K562 (cell line): ENCODE measurements at regions not wholly inside any gene's neighbourhood (a gene's known extent, or its start where the extent isn't known, plus 50 kb on each side); places are given as distances from the start of the nearest gene placed in this dataset.

ENCODE experiments used
- ATAC-seq: fragments of 200-7000 bp; cut with Tn5 transposase; 3 replicates; pipeline ENCODE4 v1.9.1; 2020; ENCODE audit warnings: moderate library complexity
- BruUV-seq: library from RNA; stranded (reverse); fragments of 400-500 nt; replicated peaks from 2 replicates; lab custom pipeline; 2021; lab: Mats Ljungman, UMichigan
- CTCF ChIA-PET: fragments of 300-600 bp; formaldehyde crosslinking; extraction: SDS; loops from one replicate; lab custom pipeline; 2021; ENCODE audit warnings: low intra/inter-chr PET ratio; lab: Yijun Ruan, JAX
- POLR2A ChIA-PET: fragments of 300-600, 350-650 bp; sonication (Branson Sonifier 250); formaldehyde crosslinking; extraction: SDS; loops from one replicate; lab custom pipeline; 2021; ENCODE audit warnings: antibody characterized with exemption, inconsistent platforms; lab: Yijun Ruan, JAX
- DNase-seq, 4 experiments: peaks; one replicate each; pipeline versions ENCODE4 v3.0.0 to v3.0.0-alpha.2; 2011 to 2018; ENCODE audit warnings: low spot score in 3 of 4, mixed read lengths in 3 of 4; ENCODE audit errors: extremely low read depth in 1 of 4
- FAIRE-seq: peaks from 2 replicates; lab custom pipeline; 2011; peaks lifted over from hg19 to GRCh38; lab: Jason Lieb, UNC
- H2AFZ ChIP-seq: 2 replicates; pipeline ENCODE4 v1.6.0; 2011; ENCODE audit warnings: low read depth, low read length, control low read depth, inconsistent platforms
- H3K27ac ChIP-seq: fragments of 200-600 bp; 3 replicates; pipeline ENCODE4 v1.8.0; 2011; ENCODE audit warnings: low read depth, mild to moderate bottlenecking, control low read depth, inconsistent platforms, low read length, moderate library complexity, mixed read lengths; ENCODE audit errors: extremely low read depth
- H3K27me3 ChIP-seq, 2 experiments: fragments of 300-600 bp in 1 of 2; 2 replicates in 1 of 2; 3 replicates in 1 of 2; pipeline versions ENCODE4 v1.6.0 to v1.8.0; 2011; ENCODE audit warnings: inconsistent platforms in 2 of 2, low read length in 2 of 2, mild to moderate bottlenecking in 1 of 2, mixed read lengths in 1 of 2, moderate library complexity in 1 of 2; ENCODE audit not compliant: control insufficient read depth in 2 of 2, insufficient read depth in 2 of 2
- H3K36me3 ChIP-seq: fragments of 300-600 bp; 3 replicates; pipeline ENCODE4 v1.8.0; 2011; ENCODE audit warnings: mild to moderate bottlenecking, low read length, inconsistent platforms; ENCODE audit not compliant: control insufficient read depth, insufficient read depth
- H3K4me1 ChIP-seq, 2 experiments: fragments of 200-600 bp in 1 of 2; replicated peaks in 1 of 2; 2 replicates in 1 of 2; 3 replicates in 1 of 2; pipeline versions ENCODE4 v1.5.1 to v1.8.0; 2011; ENCODE audit warnings: inconsistent platforms in 2 of 2, low read length in 2 of 2, mild to moderate bottlenecking in 1 of 2, mixed read lengths in 1 of 2, moderate library complexity in 1 of 2; ENCODE audit not compliant: control insufficient read depth in 2 of 2, insufficient read depth in 2 of 2
- H3K4me2 ChIP-seq: 2 replicates; pipeline ENCODE4 v1.6.1; 2011; ENCODE audit warnings: low read length, control low read depth, inconsistent platforms, mixed read lengths; ENCODE audit not compliant: insufficient read depth
- H3K4me3 ChIP-seq: fragments of 200-600 bp; sonication (generic), shearing (Covaris generic); 2 replicates; pipeline ENCODE4 v1.5.1; 2016; ENCODE audit warnings: control low read depth, inconsistent platforms
- H3K79me2 ChIP-seq: fragments of 200-600 bp; 3 replicates; pipeline ENCODE4 v1.8.0; 2011; ENCODE audit warnings: low read length, inconsistent platforms; ENCODE audit not compliant: control insufficient read depth, insufficient read depth
- H3K9ac ChIP-seq, 2 experiments: 2 replicates each; pipeline versions ENCODE4 v1.6.0 to v1.6.1; 2011; ENCODE audit warnings: low read depth in 2 of 2, low read length in 2 of 2, control low read depth in 1 of 2, inconsistent platforms in 1 of 2, mild to moderate bottlenecking in 1 of 2, mixed read lengths in 1 of 2; ENCODE audit not compliant: insufficient read depth in 1 of 2
- H3K9me1 ChIP-seq: one replicate; pipeline ENCODE4 v1.6.0; 2011; ENCODE audit warnings: inconsistent platforms, mild to moderate bottlenecking, low read length, moderate library complexity; ENCODE audit not compliant: control insufficient read depth, insufficient read depth
- H3K9me3 ChIP-seq: replicated peaks from 2 replicates; pipeline ENCODE4 v1.5.1; 2011; ENCODE audit warnings: low read depth, low read length, inconsistent platforms; ENCODE audit not compliant: control insufficient read depth, insufficient read depth
- H4K20me1 ChIP-seq: replicated peaks from 2 replicates; pipeline ENCODE4 v1.6.1; 2011; ENCODE audit warnings: low read length, inconsistent platforms, mixed read lengths; ENCODE audit not compliant: control insufficient read depth, insufficient read depth
- CEBPG ChIP-seq, 3 experiments: fragments of 200-800 bp in 1 of 3; sonication (Bioruptor generic) in 1 of 3; sonication (generic) in 1 of 3; formaldehyde crosslinking in 1 of 3; IDR thresholded peaks in 2 of 3; conservative IDR thresholded peaks in 1 of 3; 2 replicates each; pipeline versions ENCODE4 v1.6.1 to v1.8.0; 2016 to 2022; ENCODE audit warnings: missing compliant biosample characterization in 2 of 3, missing genetic modification characterization in 2 of 3, mild to moderate bottlenecking in 1 of 3, missing genetic modification reagents in 1 of 3
- KDM1A ChIP-seq, 2 experiments: fragments of 450-650 bp; IDR thresholded peaks; 2 replicates each; pipeline ENCODE4 v1.6.1; 2016; ENCODE audit warnings: mild to moderate bottlenecking in 2 of 2
- KLF6 ChIP-seq: fragments of 250-450 bp; sonication (Bioruptor Pico); IDR thresholded peaks from 2 replicates; pipeline ENCODE4 v1.4.0; 2020; ENCODE audit warnings: mild to moderate bottlenecking, moderate library complexity, borderline replicate concordance
- MEF2A ChIP-seq: IDR thresholded peaks from 2 replicates; pipeline ENCODE4 v1.6.1; 2011; ENCODE audit warnings: low read depth, mild to moderate bottlenecking, low read length, moderate library complexity; ENCODE audit not compliant: control insufficient read depth
- NEUROD1 ChIP-seq: fragments of 150-350 bp; IDR thresholded peaks from 2 replicates; pipeline ENCODE4 v1.6.1; 2014; ENCODE audit warnings: borderline replicate concordance, low read length, low read depth; ENCODE audit not compliant: partially characterized antibody
- PYGO2 ChIP-seq: fragments of 450-650 bp; IDR thresholded peaks from 2 replicates; pipeline ENCODE4 v1.6.1; 2016; ENCODE audit warnings: mild to moderate bottlenecking, missing genetic modification characterization, moderate library complexity, missing compliant biosample characterization
- RFX1 ChIP-seq: fragments of 450-650 bp; IDR thresholded peaks from 2 replicates; pipeline ENCODE4 v1.6.1; 2016; ENCODE audit warnings: mild to moderate bottlenecking, moderate library complexity
- ZNF589 ChIP-seq: fragments of 200-800 bp; sonication (Bioruptor generic); IDR thresholded peaks from 2 replicates; pipeline ENCODE4 v1.6.1; 2016; ENCODE audit warnings: low read depth, missing genetic modification characterization, missing compliant biosample characterization
- WGBS: fragments of 100-300 bp; shearing (Covaris generic); methylation state at CpG from one replicate; pipeline ENCODE4 v1.1.6; 2016; ENCODE audit warnings: low coverage, mixed read lengths; ENCODE audit not compliant: insufficient coverage; ENCODE audit errors: missing lambda C conversion rate; 5-methylcytosine and 5-hydroxymethylcytosine counted together
- in situ Hi-C: fragments of 300-500 bp; cut with MboI; formaldehyde crosslinking; loops from 4 replicates; pipeline ENCODE4 v1.15.0; 2018; ENCODE audit warnings: inconsistent platforms, mixed read lengths
- intact Hi-C: fragments of 100-400 bp; cut with micrococcal nuclease; formaldehyde crosslinking; loops from 2 replicates; pipeline ENCODE4 v1.14.2; 2022
- TF ChIP-seq, protein P1 (sequence below): sonication (generic); formaldehyde crosslinking; IDR thresholded peaks from 2 replicates; pipeline ENCODE4 v1.9.0; 2022; ENCODE audit warnings: mild to moderate bottlenecking, missing genetic modification reagents
- TF ChIP-seq, protein P2 (sequence below), 2 experiments: fragments of 450-650 bp in 1 of 2; sonication (generic) in 1 of 2; formaldehyde crosslinking; conservative IDR thresholded peaks; 2 replicates each; pipeline versions ENCODE4 v1.4.0 to v1.8.1; 2020 to 2022; ENCODE audit warnings: mild to moderate bottlenecking in 1 of 2, missing genetic modification reagents in 1 of 2

DNA sequence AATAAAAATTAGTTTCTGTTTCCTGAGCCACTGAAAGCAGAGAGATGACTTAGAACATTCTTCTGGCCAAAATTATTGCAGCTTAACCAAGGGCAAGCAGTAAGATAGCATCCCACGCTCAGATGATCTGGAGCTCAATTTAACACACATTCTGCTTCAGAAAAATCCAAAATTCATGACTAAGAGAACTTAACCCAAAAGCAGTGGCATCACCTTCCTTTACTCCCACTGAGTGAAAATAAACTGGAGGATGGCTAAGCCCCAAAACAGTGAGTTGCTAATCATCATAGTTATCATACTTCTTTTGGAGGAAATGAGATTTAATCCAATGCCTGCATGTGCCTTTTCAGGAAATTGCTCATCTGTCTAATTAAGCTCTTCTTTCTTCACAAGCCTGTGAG lies 195.4 kb downstream of the DUSP6 start:
- in situ Hi-C loops, result no loop called here
- ATAC-seq (no peak), FAIRE-seq (no peak)
- H3K4me2 ChIP-seq, result no peak overlapping the region
- no peaks in the 10 kb centered on the region; a peak in 1 of 5 replicates for H3K4me1 ChIP-seq
- H3K27ac ChIP-seq, result no peak overlapping the region
- no TSS peak for BruUV-seq
- no peaks in the 10 kb centered on the region for H3K9me3 ChIP-seq
- no peak overlapping the region for H3K4me3 ChIP-seq
- POLR2A ChIA-PET, result no interaction called here
- H2AFZ ChIP-seq, result no peak overlapping the region
- no peaks in the 10 kb centered on the region for H3K79me2 ChIP-seq
- intact Hi-C loops, result no loop called here
- no peak overlapping the region for H3K9ac ChIP-seq
- WGBS, result 0% methylated on average over 1 of the region's 1 CpG
- no peaks in the 10 kb centered on the region for H3K36me3 ChIP-seq
- H3K9me1 ChIP-seq, result no peaks in the 10 kb centered on the region
- H3K27me3 ChIP-seq, result no peaks in the 10 kb centered on the region
- no peaks in the 10 kb centered on the region for H4K20me1 ChIP-seq
- CTCF ChIA-PET, result no interaction called here
- TF ChIP-seq KDM1A (IDR thresholded peaks at IDR 0.05), result no peak
- TF ChIP-seq ZNF589, result peak; percentile 64; the same call in 1 of the 2 replicates
- TF ChIP-seq, protein P1, sequence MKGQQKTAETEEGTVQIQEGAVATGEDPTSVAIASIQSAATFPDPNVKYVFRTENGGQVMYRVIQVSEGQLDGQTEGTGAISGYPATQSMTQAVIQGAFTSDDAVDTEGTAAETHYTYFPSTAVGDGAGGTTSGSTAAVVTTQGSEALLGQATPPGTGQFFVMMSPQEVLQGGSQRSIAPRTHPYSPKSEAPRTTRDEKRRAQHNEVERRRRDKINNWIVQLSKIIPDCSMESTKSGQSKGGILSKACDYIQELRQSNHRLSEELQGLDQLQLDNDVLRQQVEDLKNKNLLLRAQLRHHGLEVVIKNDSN, result no peak
- no peak for TF ChIP-seq CEBPG (CRISPR knock-in tag; IDR thresholded peaks at IDR 0.05)
- 0 out of 4 replicates have a peak, but pooled peaks of 1 of the 2 experiments have one; percentile 20 for TF ChIP-seq CEBPG (tag; conservative IDR thresholded peaks at IDR 0.05 in 1 of 2, IDR thresholded peaks at IDR 0.05 in 1 of 2)
- no peak for TF ChIP-seq PYGO2 (tag)
- TF ChIP-seq, all 486 proteins: peak for 2
- no peak for DNase-seq

DNA sequence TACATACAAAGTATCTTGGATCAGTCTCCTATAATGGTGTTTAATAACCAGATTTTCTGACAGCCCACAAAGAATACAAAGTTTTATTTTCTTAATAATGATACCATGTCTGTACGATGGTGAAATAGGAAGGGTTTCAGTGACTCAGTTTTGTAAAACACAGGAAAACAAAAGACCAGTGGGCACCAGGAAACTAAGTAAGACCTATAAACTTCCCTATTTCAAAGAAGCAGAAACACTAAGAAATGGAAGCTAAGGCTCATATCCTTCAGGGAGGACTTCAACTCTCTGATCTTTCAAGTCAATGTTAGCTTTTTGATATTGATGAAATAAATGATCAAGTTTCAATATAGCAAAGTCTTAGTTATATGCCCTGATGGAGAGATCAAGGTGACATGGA lies 196.0 kb downstream of the DUSP6 start:
- no peak for FAIRE-seq
- TF ChIP-seq KLF6, result no peak
- no peak for TF ChIP-seq RFX1
- TF ChIP-seq NEUROD1, result no peak
- TF ChIP-seq MEF2A, result no peak
- TF ChIP-seq, protein P2, sequence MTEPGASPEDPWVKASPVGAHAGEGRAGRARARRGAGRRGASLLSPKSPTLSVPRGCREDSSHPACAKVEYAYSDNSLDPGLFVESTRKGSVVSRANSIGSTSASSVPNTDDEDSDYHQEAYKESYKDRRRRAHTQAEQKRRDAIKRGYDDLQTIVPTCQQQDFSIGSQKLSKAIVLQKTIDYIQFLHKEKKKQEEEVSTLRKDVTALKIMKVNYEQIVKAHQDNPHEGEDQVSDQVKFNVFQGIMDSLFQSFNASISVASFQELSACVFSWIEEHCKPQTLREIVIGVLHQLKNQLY (CRISPR knock-in tag; conservative IDR thresholded peaks at IDR 0.05), result no peak

More for the DNA sequence above, 196.0 kb downstream of the DUSP6 start:
- Histone ChIP-seq H3K9ac (no peak overlapping the region), H2AFZ (no peak overlapping the region), H3K27ac (no peak overlapping the region), H4K20me1 (no peaks in the 10 kb centered on the region), H3K36me3 (no peaks in the 10 kb centered on the region), H3K4me2 (no peak overlapping the region), H3K4me1 (no peaks in the 10 kb centered on the region; a peak in 1 of 5 replicates), H3K9me3 (no peaks in the 10 kb centered on the region), H3K79me2 (no peaks in the 10 kb centered on the region), H3K27me3 (no peaks in the 10 kb centered on the region), H3K4me3 (no peak overlapping the region), H3K9me1 (no peaks in the 10 kb centered on the region)
- no peak for ATAC-seq
- intact Hi-C loops, result no loop called here
- ChIA-PET CTCF (no interaction called here), POLR2A (no interaction called here)
- DNase-seq, result no peak
- no TSS peak for BruUV-seq
- in situ Hi-C loops, result no loop called here
- 0% methylated on average over 1 of the region's 1 CpG for WGBS
